T-helper 9 cell (primary cell): ENCODE measurements at regions not wholly inside any gene's neighbourhood (a gene's known extent, or its start where the extent isn't known, plus 50 kb on each side); places are given as distances from the start of the nearest gene placed in this dataset.

ENCODE experiments used
- DNase-seq: peaks from one replicate; pipeline ENCODE4 v3.0.0-alpha.2; 2020

DNA sequence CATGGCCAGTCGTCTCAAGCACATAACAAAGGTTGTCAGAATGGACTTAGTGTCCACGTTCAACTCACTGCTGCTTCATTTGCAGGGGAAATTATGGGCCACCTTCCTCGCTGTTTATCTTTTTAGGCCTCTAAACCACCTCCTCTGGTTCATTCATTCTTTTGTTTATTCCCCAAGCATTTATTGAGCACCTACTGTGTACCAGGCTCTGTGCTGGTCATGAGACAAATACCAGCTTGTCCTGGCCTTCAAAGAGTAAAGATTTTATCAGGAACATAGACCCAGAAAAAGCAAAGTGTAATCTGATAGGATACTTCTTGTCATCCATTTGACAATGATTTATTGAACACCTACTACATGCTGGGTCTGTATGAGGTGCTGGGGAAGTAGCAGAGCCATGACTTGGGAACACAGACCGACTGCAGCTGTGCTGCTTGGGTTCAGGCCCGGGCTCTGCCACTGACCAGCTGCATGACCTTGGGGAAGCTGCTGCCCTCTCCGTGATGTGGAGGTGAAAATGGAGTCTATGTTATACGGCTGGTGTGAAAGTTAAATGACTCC lies 63.4 kb upstream of the SLC6A6 start:
- no peak for DNase-seq

GRCh38 chr3:14340960-14341708 lies 61.3 kb upstream of the SLC6A6 start:
- no peak for DNase-seq

DNA sequence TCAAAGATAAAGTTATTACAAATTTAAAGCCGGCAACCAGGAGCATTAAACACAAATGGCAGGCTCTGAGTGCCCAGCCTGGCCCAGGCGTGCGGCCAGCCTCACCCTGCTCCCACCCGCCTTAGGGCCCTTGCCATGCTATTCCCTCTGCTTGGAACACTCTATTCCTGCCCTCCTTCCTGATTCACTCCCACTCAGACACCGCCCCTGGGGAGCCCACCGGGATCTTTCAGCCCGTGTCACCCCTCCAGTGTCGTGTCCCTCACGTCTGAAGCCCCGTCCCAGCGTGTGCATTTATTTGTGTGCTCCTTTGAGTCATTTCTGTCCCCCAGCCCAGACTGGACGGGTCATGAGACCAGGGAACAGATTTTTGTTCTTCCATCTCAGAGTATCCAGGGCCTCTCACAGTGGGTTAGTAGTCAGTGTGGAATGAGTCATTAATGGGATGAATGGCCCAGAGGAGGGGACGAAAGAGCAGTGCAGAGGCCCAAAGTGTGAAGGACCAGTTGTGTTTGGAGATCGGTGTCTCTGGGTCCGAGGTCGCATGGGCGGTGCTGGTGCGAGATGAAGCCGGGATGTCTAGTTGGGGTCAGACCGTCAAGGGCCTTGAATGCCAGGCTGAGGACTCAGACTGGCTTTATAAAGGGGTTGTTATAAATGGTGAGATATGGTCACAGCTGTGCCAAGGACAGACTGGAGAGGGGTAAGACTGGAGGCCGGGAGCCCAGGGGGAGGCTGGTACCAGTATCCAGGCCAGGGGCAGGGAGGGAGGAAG lies 58.9 kb upstream of the SLC6A6 start:
- no peak for DNase-seq

DNA sequence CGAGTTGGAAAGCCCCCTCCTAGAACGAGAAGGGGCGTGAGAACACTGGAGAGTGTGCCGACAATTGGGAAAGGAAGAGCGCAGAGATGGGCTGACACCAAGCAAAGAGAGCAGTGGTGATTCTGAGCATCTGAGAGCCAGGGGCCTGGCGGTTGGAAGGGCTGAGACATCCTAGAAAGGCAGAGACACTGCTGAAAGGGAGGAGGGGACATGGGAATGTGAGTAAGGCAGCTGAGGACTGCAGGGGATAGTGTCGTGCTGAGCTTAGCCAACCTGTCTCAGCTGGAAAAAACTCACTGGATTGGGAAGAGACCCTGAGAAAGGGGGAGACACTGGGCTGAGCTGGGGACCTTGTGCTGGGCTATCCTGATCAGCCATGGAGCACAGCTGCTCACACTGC lies 58.1 kb upstream of the SLC6A6 start:
- DNase-seq = no peak

GRCh38 chr3:14345496-14346150 lies 56.8 kb upstream of the SLC6A6 start:
- no peak for DNase-seq

GRCh38 chr3:14346191-14346590 lies 56.2 kb upstream of the SLC6A6 start:
- no peak for DNase-seq

- DNase-seq = no peak
Measured at GRCh38 chr3:14346642-14347041, 55.8 kb upstream of the SLC6A6 start.

DNA sequence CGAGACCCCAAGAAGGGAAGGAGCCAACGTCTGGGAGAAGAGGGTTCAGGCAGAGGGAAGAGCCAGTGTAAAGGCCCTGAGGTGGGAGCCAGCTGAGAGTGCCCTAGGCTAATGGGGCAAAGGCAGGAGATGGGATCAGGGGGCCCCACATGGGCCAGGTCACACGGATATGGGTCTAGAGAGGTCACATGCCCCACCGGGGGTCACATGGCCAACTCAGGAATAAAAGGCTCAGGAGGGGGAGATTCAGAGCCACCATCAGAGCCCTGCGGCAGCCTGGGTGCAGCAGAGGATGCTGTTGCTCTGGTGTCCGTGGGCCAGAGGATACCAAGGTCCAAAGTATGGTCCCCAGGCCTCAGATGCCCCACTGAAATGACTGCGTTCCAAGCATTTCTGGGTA lies 55.3 kb upstream of the SLC6A6 start:
- DNase-seq = no peak

GRCh38 chr3:14351617-14352001 lies 50.8 kb upstream of the SLC6A6 start:
- no peak for DNase-seq

GRCh38 chr3:14352002-14352627 lies 50.3 kb upstream of the SLC6A6 start:
- DNase-seq = no peak
